ENCODE measurements at regions not wholly inside any gene's neighbourhood (a gene's known extent, or its start where the extent isn't known, plus 50 kb on each side); places are given as distances from the start of the nearest gene placed in this dataset.

DNA sequence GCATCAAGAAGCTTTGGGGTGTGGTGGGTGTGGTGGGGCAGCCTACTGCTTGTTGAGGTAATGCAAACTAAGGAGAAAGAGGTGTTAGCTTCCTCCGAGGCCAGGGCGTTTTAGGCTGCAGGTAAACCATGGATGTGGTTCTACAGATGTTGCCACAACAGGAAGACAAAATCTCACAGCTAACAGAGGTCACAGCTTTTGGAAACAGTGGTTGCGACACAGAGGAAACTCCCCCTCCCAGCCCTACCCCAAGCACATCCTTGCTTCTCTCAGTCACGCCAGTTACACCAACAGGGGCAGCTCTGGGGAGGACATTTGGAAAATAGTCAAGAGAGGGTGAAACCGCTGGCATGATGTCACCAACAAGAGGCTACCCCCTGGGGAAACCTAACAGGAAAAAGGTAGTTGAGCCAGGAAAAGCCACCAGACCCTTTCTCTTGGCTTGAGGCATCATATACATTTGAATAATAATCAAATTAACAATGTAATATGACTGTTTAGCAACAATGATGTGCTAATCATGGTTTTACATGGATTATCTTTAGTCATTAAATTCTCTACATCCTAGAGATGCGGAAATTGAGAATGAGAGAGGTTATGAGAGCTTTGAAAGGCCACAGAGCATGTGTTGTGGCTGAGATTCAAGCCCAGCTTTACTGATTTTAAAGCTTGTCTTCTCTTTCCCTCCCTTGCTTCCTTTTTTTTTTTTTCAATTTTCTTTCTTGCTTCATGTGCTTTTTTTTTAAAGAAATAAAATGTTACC, 82.2 kb upstream of the IL12B start:
- Mint-ChIP-seq H3K9me3 (ENCODE audit: unreplicated experiment) (no peaks in the 10 kb centered on the region), H3K36me3 (ENCODE audit: unreplicated experiment) (no peaks in the 10 kb centered on the region), H3K4me1 (ENCODE audit: low read depth, unreplicated experiment) (no peaks in the 10 kb centered on the region), H3K27me3 (ENCODE audit: unreplicated experiment) (no peaks in the 10 kb centered on the region), H3K4me3 (ENCODE audit: unreplicated experiment) (no peak overlapping the region), H3K27ac (ENCODE audit: unreplicated experiment) (no peak overlapping the region)
- TF ChIP-seq, protein P1, sequence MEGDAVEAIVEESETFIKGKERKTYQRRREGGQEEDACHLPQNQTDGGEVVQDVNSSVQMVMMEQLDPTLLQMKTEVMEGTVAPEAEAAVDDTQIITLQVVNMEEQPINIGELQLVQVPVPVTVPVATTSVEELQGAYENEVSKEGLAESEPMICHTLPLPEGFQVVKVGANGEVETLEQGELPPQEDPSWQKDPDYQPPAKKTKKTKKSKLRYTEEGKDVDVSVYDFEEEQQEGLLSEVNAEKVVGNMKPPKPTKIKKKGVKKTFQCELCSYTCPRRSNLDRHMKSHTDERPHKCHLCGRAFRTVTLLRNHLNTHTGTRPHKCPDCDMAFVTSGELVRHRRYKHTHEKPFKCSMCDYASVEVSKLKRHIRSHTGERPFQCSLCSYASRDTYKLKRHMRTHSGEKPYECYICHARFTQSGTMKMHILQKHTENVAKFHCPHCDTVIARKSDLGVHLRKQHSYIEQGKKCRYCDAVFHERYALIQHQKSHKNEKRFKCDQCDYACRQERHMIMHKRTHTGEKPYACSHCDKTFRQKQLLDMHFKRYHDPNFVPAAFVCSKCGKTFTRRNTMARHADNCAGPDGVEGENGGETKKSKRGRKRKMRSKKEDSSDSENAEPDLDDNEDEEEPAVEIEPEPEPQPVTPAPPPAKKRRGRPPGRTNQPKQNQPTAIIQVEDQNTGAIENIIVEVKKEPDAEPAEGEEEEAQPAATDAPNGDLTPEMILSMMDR (IDR thresholded peaks at IDR 0.05; ENCODE audit: partially characterized antibody, unreplicated experiment) = no peak
- no peak for DNase-seq

DNA sequence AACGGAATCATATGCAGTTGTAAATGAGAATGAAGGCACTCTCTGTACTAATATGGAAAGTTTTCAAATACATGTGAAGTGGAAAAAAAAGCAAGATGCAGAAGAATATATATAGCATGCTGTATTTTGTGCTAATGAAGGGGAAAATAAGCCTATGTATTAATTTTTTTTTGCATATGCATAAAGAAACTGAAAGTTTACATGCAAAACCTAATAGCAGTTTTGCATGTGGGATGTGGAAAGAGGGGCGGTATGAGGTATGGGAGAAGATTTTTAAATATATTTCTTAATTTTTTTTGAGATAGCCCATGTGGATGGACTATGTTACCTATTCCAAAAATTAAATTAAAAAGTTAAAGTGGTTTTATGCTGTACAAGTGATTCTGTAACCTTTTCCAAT, 83.7 kb upstream of the IL12B start:
- no peaks in the 10 kb centered on the region for H3K27me3 Mint-ChIP-seq (ENCODE audit: unreplicated experiment)

DNA sequence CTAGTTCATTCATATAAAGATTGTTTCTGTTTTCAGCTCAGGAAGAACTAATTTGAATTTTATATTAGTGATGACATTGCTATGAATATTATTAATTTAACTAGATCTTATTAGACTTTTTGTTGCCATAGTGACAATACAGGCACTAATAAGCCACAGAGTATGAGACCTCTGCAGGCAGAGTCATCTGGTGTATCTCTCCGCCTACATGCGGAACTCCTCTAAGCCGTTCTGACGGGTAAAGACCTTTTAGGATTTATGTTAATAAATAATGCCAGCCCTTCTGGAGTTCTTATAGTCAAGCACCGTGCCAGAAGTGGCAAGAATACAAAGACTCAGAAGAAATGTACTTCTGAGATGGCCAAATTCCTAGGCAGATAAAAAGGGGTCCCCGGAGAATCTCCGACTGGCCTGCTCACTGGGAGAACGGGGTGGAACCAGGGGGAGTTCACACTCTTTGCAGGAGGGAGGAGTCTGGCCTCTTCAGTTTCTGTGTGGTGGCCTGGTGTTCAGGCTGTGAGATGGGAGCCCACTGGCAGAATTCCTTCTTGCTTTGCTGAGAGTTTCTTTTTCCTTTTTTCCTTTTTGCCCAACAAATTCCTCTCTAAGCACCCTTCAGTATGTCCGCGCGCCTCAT, 85.1 kb upstream of the IL12B start:
- TF ChIP-seq, protein P1 (IDR thresholded peaks at IDR 0.05; ENCODE audit: partially characterized antibody, unreplicated experiment) = no peak
- Mint-ChIP-seq H3K36me3 (ENCODE audit: unreplicated experiment) (no peaks in the 10 kb centered on the region), H3K9me3 (ENCODE audit: unreplicated experiment) (no peaks in the 10 kb centered on the region), H3K4me1 (ENCODE audit: low read depth, unreplicated experiment) (no peaks in the 10 kb centered on the region), H3K27ac (ENCODE audit: unreplicated experiment) (no peak overlapping the region), H3K4me3 (ENCODE audit: unreplicated experiment) (no peak overlapping the region), H3K27me3 (ENCODE audit: unreplicated experiment) (no peaks in the 10 kb centered on the region)
- DNase-seq = no peak

More for the DNA sequence above, 83.7 kb upstream of the IL12B start:
- Mint-ChIP-seq H3K9me3 (ENCODE audit: unreplicated experiment) (no peaks in the 10 kb centered on the region), H3K36me3 (ENCODE audit: unreplicated experiment) (no peaks in the 10 kb centered on the region), H3K4me3 (ENCODE audit: unreplicated experiment) (no peak overlapping the region), H3K27ac (ENCODE audit: unreplicated experiment) (no peak overlapping the region), H3K4me1 (ENCODE audit: low read depth, unreplicated experiment) (no peaks in the 10 kb centered on the region)
- TF ChIP-seq, protein P1 (IDR thresholded peaks at IDR 0.05; ENCODE audit: partially characterized antibody, unreplicated experiment) = no peak
- DNase-seq = no peak

DNA sequence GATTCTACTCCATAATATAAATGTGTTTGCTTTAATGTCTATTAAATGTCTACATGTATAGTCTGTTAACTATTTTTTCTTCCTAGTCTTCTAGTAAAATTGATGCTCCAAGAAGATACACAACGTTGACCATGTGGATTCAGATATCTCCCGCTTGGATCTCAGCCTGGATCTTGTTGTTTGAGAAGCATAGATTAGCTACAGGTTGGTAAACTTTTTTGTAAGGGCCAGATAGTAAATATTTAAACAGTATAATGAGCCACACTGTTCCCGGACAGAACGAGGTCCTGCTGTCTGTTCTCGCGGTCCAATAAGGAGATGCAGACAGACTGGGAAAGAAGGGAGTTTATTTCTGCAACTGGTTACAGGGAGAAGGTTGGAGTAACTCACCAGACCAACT, 86.2 kb upstream of the IL12B start:
- TF ChIP-seq, protein P1 (IDR thresholded peaks at IDR 0.05; ENCODE audit: partially characterized antibody, unreplicated experiment) = no peak
- no peaks in the 10 kb centered on the region for H3K9me3 Mint-ChIP-seq (ENCODE audit: unreplicated experiment)
- no peak overlapping the region for H3K27ac Mint-ChIP-seq (ENCODE audit: unreplicated experiment)
- no peaks in the 10 kb centered on the region for H3K4me1 Mint-ChIP-seq (ENCODE audit: low read depth, unreplicated experiment)
- DNase-seq = no peak
- no peaks in the 10 kb centered on the region for H3K36me3 Mint-ChIP-seq (ENCODE audit: unreplicated experiment)
- H3K27me3 Mint-ChIP-seq (ENCODE audit: unreplicated experiment) = no peaks in the 10 kb centered on the region
- no peak overlapping the region for H3K4me3 Mint-ChIP-seq (ENCODE audit: unreplicated experiment)

DNA sequence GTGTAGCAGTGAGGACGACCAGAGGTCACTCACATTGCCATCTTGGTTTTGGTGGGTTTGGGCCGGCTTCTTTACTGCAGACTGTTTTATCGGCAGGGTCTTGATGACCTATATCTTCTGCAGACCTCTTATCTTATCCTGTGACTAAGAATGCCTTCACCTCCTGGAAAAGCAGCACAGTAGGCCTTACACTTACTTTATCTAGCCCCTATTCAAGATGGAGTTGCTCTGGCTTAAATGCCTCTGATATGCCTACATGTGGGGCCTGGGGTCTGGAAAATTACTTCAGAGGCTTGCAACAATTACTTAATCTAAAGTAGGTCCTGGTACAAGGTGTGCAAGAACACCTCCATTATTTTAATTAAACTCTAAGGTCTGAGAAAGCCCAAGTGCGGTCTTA, 86.9 kb upstream of the IL12B start:
- H3K4me1 Mint-ChIP-seq (ENCODE audit: low read depth, unreplicated experiment) = no peaks in the 10 kb centered on the region
- no peaks in the 10 kb centered on the region for H3K9me3 Mint-ChIP-seq (ENCODE audit: unreplicated experiment)
- DNase-seq = no peak
- TF ChIP-seq, protein P1 (IDR thresholded peaks at IDR 0.05; ENCODE audit: partially characterized antibody, unreplicated experiment) = no peak
- H3K4me3 Mint-ChIP-seq (ENCODE audit: unreplicated experiment) = no peak overlapping the region
- no peaks in the 10 kb centered on the region for H3K27me3 Mint-ChIP-seq (ENCODE audit: unreplicated experiment)
- H3K36me3 Mint-ChIP-seq (ENCODE audit: unreplicated experiment) = no peaks in the 10 kb centered on the region
- no peak overlapping the region for H3K27ac Mint-ChIP-seq (ENCODE audit: unreplicated experiment)
